Peyer's patch (tissue), 4 donors: ENCODE measurements at regions not wholly inside any gene's neighbourhood (a gene's known extent, or its start where the extent isn't known, plus 50 kb on each side); places are given as distances from the start of the nearest gene placed in this dataset.

Experiments used
- DNase-seq, 3 donors: peaks; one replicate each; pipeline ENCODE4 v3.0.0-alpha.2; 2017 to 2019
- H3K27ac ChIP-seq, 4 donors: fragments of 200-600 bp; sonication (generic); one replicate each; pipeline ENCODE4 v1.5.1; 2016 to 2019
- H3K27me3 ChIP-seq, 2 donors: fragments of 200-600 bp; sonication (generic); one replicate each; pipeline ENCODE4 v1.5.1; 2019
- H3K36me3 ChIP-seq, 3 donors: fragments of 200-600 bp; sonication (generic); one replicate each; pipeline ENCODE4 v1.5.1; 2016 to 2019
- H3K4me1 ChIP-seq, 4 donors: fragments of 200-600 bp; sonication (generic); one replicate each; pipeline ENCODE4 v1.5.1; 2016 to 2019
- H3K4me3 ChIP-seq, 4 donors: fragments of 200-600 bp; sonication (generic); 1 replicate in 3 of 4; 2 replicates in 1 of 4; pipeline ENCODE4 v1.5.1; 2016 to 2019; ENCODE audit warnings: mild to moderate bottlenecking in 1 of 4
- H3K9me3 ChIP-seq, 4 donors: fragments of 200-600 bp; sonication (generic); one replicate each; pipeline ENCODE4 v1.5.1; 2016 to 2019; ENCODE audit warnings: mild to moderate bottlenecking in 1 of 4
- CTCF ChIP-seq, 6 experiments: fragments of 450-650 bp in 4 of 6; fragments of 200-600 bp in 2 of 6; sonication (generic) in 1 of 6; IDR thresholded peaks; one replicate each; pipeline ENCODE4 v1.5.1; 2017 to 2019; ENCODE audit warnings: antibody characterized with exemption in 6 of 6, mild to moderate bottlenecking in 3 of 6, moderate library complexity in 1 of 6
- POLR2A ChIP-seq, 2 donors: fragments of 450-650 bp; IDR thresholded peaks; one replicate each; pipeline ENCODE4 v1.5.1; 2017; ENCODE audit warnings: antibody characterized with exemption in 2 of 2, mild to moderate bottlenecking in 2 of 2, moderate library complexity in 2 of 2

DNA sequence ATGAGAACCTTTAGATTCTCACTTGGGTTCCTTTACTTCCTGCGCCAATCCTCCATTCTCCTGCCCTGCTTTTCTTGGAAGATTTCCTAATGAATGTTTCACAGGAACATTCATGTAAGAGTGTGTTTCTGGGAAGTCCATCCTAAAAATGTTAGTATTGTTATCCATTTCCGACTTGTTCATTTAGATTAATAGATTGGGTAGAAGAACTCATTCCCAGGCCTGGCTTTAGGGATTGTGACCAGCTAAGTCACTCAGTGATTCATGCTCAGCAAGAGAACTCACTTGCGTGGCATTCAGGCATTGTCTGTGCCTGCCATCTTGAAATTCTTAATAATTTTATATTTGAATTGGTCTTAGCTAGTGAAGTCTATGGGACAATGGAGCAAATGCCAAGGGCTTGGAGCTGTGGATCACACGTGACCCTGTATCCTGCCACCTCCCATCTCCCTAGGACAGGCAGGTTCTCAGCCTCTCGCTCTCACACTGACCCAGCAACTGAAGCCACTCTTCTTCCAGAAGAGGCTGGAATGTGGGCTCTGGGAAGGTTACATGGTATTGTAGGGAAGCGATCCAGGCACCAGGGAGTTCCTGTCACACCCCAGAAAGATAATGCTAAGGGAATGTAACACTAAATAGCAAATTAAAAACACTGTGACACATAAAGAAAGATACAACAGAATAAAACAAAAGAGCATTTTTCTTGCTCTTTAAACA, 562.1 kb downstream of the TMA16 start:
- TF ChIP-seq POLR2A (IDR thresholded peaks at IDR 0.05) (no peak), CTCF (IDR thresholded peaks at IDR 0.05) (no peak)
- Histone ChIP-seq H3K4me1 (no peaks in the 10 kb centered on the region), H3K27me3 (no peaks in the 10 kb centered on the region), H3K27ac (no peak overlapping the region), H3K9me3 (no peaks in the 10 kb centered on the region), H3K4me3 (no peak overlapping the region), H3K36me3 (no peaks in the 10 kb centered on the region)
- DNase-seq, result no peak

GRCh38 chr4:164058776-164059445, 564.4 kb downstream of the TMA16 start:
- H3K36me3 ChIP-seq, result no peaks in the 10 kb centered on the region
- no peak for TF ChIP-seq CTCF (IDR thresholded peaks at IDR 0.05)
- no peak for TF ChIP-seq POLR2A (IDR thresholded peaks at IDR 0.05)
- no peak for DNase-seq
- no peaks in the 10 kb centered on the region for H3K9me3 ChIP-seq
- H3K27me3 ChIP-seq, result no peaks in the 10 kb centered on the region
- H3K4me1 ChIP-seq, result no peaks in the 10 kb centered on the region
- H3K4me3 ChIP-seq, result no peak overlapping the region
- H3K27ac ChIP-seq, result no peak overlapping the region

- TF ChIP-seq POLR2A (IDR thresholded peaks at IDR 0.05), result no peak
- no peak for TF ChIP-seq CTCF (IDR thresholded peaks at IDR 0.05)
- Histone ChIP-seq H3K27ac (no peak overlapping the region), H3K27me3 (no peaks in the 10 kb centered on the region), H3K9me3 (no peaks in the 10 kb centered on the region), H3K36me3 (no peaks in the 10 kb centered on the region), H3K4me1 (no peaks in the 10 kb centered on the region), H3K4me3 (no peak overlapping the region)
- DNase-seq, result no peak
Measured at GRCh38 chr4:164060456-164060855, 566.0 kb downstream of the TMA16 start.

DNA sequence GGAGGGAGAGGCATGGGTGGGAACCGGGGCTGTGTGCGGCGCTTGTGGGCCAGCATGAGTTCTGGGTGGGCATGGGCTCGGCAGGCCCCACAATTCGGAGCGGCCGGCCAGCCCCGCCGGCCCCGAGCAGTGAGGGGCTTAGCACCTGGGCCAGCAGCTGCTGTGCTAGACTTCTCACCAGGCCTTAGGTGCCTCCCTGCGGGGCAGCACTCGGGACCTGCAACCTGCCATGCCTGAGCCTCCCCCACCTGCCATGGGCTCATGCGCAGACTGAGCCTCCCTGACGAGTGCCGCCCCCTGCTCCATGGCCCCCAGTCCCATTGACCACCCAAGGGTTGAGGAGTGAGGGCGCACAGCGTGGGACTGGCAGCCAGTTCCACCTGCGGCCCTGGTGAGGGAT, 573.9 kb downstream of the TMA16 start:
- Histone ChIP-seq H3K27me3 (no peaks in the 10 kb centered on the region), H3K9me3 (peaks cover 0 to 3% (median 0%) of the 10 kb centered on the region in 4 donors), H3K36me3 (no peaks in the 10 kb centered on the region), H3K27ac (no peak overlapping the region), H3K4me1 (no peaks in the 10 kb centered on the region), H3K4me3 (no peak overlapping the region)
- DNase-seq, result no peak
- TF ChIP-seq POLR2A (IDR thresholded peaks at IDR 0.05), result no peak

DNA sequence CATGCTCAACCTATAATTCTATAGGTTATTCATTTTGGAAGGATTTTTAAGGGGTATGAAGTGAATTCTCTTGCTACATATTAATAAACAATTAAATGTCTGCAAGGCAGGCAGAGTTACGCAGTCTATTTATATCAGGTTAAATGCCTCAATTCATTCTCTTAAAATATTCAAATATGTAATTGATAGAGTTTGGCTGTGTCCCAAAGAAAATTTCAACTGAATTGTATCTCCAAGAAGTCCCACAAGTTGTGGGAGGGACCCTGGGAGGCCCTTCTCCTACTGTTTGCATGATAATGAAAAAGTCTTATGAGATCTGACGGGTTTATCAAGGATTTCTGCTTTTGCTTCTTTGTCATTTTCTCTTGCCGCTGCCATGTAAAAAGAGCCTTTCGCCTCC, 576.1 kb downstream of the TMA16 start:
- Histone ChIP-seq H3K4me3 (no peak overlapping the region), H3K9me3 (peaks cover 0 to 3% (median 0%) of the 10 kb centered on the region in 4 donors), H3K4me1 (no peaks in the 10 kb centered on the region), H3K27me3 (no peaks in the 10 kb centered on the region), H3K36me3 (no peaks in the 10 kb centered on the region), H3K27ac (no peak overlapping the region)
- DNase-seq, result no peak
- no peak for TF ChIP-seq POLR2A (IDR thresholded peaks at IDR 0.05)
- TF ChIP-seq CTCF (IDR thresholded peaks at IDR 0.05), result no peak

DNA sequence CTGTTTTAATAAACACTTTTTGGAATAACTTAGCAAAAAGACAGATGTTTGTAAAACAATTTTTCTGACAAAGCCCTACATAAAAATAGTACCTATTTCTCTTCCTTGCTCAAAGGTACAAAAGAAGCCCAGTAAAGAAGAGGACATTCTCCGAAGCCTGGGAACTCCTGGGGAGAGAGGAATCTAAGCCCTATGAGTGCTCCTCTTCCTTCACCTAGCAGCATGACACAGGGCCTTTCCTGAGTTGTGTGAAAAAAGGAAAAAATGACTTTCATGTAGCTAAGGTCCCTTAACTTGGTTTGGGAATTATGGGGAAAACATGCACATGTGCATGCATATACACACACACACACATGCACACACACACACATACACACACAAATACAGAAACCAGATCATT, 586.9 kb downstream of the TMA16 start:
- Histone ChIP-seq H3K36me3 (no peaks in the 10 kb centered on the region), H3K27me3 (no peaks in the 10 kb centered on the region), H3K27ac (no peak overlapping the region), H3K4me3 (no peak overlapping the region), H3K4me1 (no peaks in the 10 kb centered on the region), H3K9me3 (no peaks in the 10 kb centered on the region)
- no peak for DNase-seq
- TF ChIP-seq POLR2A (IDR thresholded peaks at IDR 0.05) (no peak), CTCF (IDR thresholded peaks at IDR 0.05) (no peak)
